ENCODE measurements at regions not wholly inside any gene's neighbourhood (a gene's known extent, or its start where the extent isn't known, plus 50 kb on each side); places are given as distances from the start of the nearest gene placed in this dataset.
A peak's percentile ranks its signal among the peaks of the same experiment; 100 is the strongest.

GRCh38 chr12:118553856-118554504 is 177.6 kb downstream of the SUDS3 start:
- H3K4me3 Mint-ChIP-seq: no peak overlapping the region
- DNase-seq (ENCODE audit: low spot score): no peak
- CTCF ChIA-PET: interaction anchor here (0.7 kb wide), 1 partner anchor 69 kb away, joined by 3 read pairs; no protein-coding TSS in a partner anchor
- peak; percentile 84 for ATAC-seq
- POLR2A ChIA-PET: interaction anchor here (0.7 kb wide), 1 partner anchor 13 kb away, joined by 3 read pairs; no protein-coding TSS in a partner anchor
- H3K9me3 Mint-ChIP-seq: peaks cover 19% of the 10 kb centered on the region
- peak; percentile 17; the same call in 1 of the 2 replicates for TF ChIP-seq TEAD1 (CRISPR knock-in tag; IDR thresholded peaks at IDR 0.05)
- TF ChIP-seq NR3C1 (CRISPR knock-in tag; conservative IDR thresholded peaks at IDR 0.05; ENCODE audit: low read depth): no peak
- no peak for TF ChIP-seq ATF3 (CRISPR knock-in tag; conservative IDR thresholded peaks at IDR 0.05)
- TF ChIP-seq, protein P1, sequence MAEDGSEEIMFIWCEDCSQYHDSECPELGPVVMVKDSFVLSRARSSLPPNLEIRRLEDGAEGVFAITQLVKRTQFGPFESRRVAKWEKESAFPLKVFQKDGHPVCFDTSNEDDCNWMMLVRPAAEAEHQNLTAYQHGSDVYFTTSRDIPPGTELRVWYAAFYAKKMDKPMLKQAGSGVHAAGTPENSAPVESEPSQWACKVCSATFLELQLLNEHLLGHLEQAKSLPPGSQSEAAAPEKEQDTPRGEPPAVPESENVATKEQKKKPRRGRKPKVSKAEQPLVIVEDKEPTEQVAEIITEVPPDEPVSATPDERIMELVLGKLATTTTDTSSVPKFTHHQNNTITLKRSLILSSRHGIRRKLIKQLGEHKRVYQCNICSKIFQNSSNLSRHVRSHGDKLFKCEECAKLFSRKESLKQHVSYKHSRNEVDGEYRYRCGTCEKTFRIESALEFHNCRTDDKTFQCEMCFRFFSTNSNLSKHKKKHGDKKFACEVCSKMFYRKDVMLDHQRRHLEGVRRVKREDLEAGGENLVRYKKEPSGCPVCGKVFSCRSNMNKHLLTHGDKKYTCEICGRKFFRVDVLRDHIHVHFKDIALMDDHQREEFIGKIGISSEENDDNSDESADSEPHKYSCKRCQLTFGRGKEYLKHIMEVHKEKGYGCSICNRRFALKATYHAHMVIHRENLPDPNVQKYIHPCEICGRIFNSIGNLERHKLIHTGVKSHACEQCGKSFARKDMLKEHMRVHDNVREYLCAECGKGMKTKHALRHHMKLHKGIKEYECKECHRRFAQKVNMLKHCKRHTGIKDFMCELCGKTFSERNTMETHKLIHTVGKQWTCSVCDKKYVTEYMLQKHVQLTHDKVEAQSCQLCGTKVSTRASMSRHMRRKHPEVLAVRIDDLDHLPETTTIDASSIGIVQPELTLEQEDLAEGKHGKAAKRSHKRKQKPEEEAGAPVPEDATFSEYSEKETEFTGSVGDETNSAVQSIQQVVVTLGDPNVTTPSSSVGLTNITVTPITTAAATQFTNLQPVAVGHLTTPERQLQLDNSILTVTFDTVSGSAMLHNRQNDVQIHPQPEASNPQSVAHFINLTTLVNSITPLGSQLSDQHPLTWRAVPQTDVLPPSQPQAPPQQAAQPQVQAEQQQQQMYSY (CRISPR knock-in tag; IDR thresholded peaks at IDR 0.05): peak; percentile 83
- no peak for TF ChIP-seq ARID4B (CRISPR knock-in tag; IDR thresholded peaks at IDR 0.05; ENCODE audit: borderline replicate concordance)
- no peak for TF ChIP-seq JUN (CRISPR knock-in tag; IDR thresholded peaks at IDR 0.05)
- TF ChIP-seq JAZF1 (CRISPR knock-in tag; IDR thresholded peaks at IDR 0.05): no peak
- TF ChIP-seq SP1 (CRISPR knock-in tag; conservative IDR thresholded peaks at IDR 0.05): no peak
- peak; percentile 12; the same call in 1 of the 2 replicates for TF ChIP-seq ZNF423 (CRISPR knock-in tag; IDR thresholded peaks at IDR 0.05)
- TF ChIP-seq, protein P2, sequence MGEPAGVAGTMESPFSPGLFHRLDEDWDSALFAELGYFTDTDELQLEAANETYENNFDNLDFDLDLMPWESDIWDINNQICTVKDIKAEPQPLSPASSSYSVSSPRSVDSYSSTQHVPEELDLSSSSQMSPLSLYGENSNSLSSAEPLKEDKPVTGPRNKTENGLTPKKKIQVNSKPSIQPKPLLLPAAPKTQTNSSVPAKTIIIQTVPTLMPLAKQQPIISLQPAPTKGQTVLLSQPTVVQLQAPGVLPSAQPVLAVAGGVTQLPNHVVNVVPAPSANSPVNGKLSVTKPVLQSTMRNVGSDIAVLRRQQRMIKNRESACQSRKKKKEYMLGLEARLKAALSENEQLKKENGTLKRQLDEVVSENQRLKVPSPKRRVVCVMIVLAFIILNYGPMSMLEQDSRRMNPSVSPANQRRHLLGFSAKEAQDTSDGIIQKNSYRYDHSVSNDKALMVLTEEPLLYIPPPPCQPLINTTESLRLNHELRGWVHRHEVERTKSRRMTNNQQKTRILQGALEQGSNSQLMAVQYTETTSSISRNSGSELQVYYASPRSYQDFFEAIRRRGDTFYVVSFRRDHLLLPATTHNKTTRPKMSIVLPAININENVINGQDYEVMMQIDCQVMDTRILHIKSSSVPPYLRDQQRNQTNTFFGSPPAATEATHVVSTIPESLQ (CRISPR knock-in tag; IDR thresholded peaks at IDR 0.05): no peak
- TF ChIP-seq, protein P3, sequence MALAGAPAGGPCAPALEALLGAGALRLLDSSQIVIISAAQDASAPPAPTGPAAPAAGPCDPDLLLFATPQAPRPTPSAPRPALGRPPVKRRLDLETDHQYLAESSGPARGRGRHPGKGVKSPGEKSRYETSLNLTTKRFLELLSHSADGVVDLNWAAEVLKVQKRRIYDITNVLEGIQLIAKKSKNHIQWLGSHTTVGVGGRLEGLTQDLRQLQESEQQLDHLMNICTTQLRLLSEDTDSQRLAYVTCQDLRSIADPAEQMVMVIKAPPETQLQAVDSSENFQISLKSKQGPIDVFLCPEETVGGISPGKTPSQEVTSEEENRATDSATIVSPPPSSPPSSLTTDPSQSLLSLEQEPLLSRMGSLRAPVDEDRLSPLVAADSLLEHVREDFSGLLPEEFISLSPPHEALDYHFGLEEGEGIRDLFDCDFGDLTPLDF (CRISPR knock-in tag; IDR thresholded peaks at IDR 0.05): no peak
- no peak for TF ChIP-seq AR (CRISPR knock-in tag; IDR thresholded peaks at IDR 0.05)
- peaks cover 27% of the 10 kb centered on the region for H3K4me1 Mint-ChIP-seq
- H3K27me3 Mint-ChIP-seq (ENCODE audit: low read depth): no peaks in the 10 kb centered on the region
- peaks cover 2% of the 10 kb centered on the region for H3K36me3 Mint-ChIP-seq
- peak overlapping the region; percentile 68 for H3K27ac Mint-ChIP-seq
